Testis (tissue), 2 donors: ENCODE measurements at regions not wholly inside any gene's neighbourhood (a gene's known extent, or its start where the extent isn't known, plus 50 kb on each side); places are given as distances from the start of the nearest gene placed in this dataset.

ENCODE experiments used
- POLR2A ChIP-seq: fragments of 450-650 bp; IDR thresholded peaks from one replicate; pipeline ENCODE4 v1.6.1; 2017; ENCODE audit warnings: antibody characterized with exemption, mild to moderate bottlenecking, moderate library complexity
- TF ChIP-seq, protein P1 (sequence below), 3 experiments: fragments of 450-650 bp in 2 of 3; fragments of 200-600 bp in 1 of 3; sonication (generic) in 1 of 3; IDR thresholded peaks; one replicate each; pipeline ENCODE4 v1.5.1; 2016 to 2019; ENCODE audit warnings: antibody characterized with exemption in 3 of 3, mild to moderate bottlenecking in 2 of 3, moderate library complexity in 1 of 3

DNA sequence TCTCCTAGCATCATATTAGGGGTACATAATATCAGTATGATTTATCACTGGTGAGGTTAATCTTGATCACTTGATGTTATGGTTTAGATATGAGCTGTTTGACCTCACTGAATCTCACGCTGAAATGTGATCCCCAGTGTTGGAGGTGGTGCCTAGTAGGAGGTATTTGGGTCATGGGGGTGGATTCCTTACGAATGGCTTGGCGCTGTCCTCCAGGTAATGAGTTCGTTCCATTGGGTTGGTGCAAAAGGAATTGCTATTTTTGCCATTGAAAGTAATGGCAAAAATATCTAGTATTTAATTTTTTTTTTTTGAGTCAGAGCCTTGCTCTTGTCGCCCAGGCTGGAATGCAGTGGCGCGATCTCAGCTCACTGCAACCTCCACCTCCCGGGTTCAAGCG lies 326.3 kb downstream of the AASDHPPT start:
- TF ChIP-seq, protein P1, sequence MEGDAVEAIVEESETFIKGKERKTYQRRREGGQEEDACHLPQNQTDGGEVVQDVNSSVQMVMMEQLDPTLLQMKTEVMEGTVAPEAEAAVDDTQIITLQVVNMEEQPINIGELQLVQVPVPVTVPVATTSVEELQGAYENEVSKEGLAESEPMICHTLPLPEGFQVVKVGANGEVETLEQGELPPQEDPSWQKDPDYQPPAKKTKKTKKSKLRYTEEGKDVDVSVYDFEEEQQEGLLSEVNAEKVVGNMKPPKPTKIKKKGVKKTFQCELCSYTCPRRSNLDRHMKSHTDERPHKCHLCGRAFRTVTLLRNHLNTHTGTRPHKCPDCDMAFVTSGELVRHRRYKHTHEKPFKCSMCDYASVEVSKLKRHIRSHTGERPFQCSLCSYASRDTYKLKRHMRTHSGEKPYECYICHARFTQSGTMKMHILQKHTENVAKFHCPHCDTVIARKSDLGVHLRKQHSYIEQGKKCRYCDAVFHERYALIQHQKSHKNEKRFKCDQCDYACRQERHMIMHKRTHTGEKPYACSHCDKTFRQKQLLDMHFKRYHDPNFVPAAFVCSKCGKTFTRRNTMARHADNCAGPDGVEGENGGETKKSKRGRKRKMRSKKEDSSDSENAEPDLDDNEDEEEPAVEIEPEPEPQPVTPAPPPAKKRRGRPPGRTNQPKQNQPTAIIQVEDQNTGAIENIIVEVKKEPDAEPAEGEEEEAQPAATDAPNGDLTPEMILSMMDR (IDR thresholded peaks at IDR 0.05) = no peak
- TF ChIP-seq POLR2A = no peak
